HepG2 (cell line): ENCODE measurements at regions not wholly inside any gene's neighbourhood (a gene's known extent, or its start where the extent isn't known, plus 50 kb on each side); places are given as distances from the start of the nearest gene placed in this dataset.

Experiments used
- ATF2 ChIP-seq: sonication (generic); formaldehyde crosslinking; IDR thresholded peaks from 2 replicates; pipeline ENCODE4 v1.4.0; 2020; ENCODE audit warnings: missing genetic modification reagents
- CC2D1A ChIP-seq: sonication (generic); formaldehyde crosslinking; IDR thresholded peaks from 2 replicates; pipeline ENCODE4 v1.8.1; 2023; ENCODE audit warnings: mild to moderate bottlenecking, missing genetic modification reagents
- CEBPB ChIP-seq: IDR thresholded peaks from 2 replicates; pipeline ENCODE4 v1.6.1; 2011; ENCODE audit warnings: low read depth, low read length, improper control_type of control experiment, borderline replicate concordance
- EED ChIP-seq: sonication (generic); formaldehyde crosslinking; IDR thresholded peaks from 2 replicates; pipeline ENCODE4 v1.5.0; 2020; ENCODE audit warnings: mild to moderate bottlenecking, missing genetic modification reagents
- KDM2A ChIP-seq: sonication (generic); formaldehyde crosslinking; IDR thresholded peaks from 2 replicates; pipeline ENCODE4 v1.4.0; 2020; ENCODE audit warnings: low read depth, missing genetic modification reagents, borderline replicate concordance
- MXD1 ChIP-seq: sonication (generic); formaldehyde crosslinking; IDR thresholded peaks from 2 replicates; pipeline ENCODE4 v1.4.0; 2020; ENCODE audit warnings: mild to moderate bottlenecking, missing genetic modification reagents
- NCOA1 ChIP-seq: sonication (generic); formaldehyde crosslinking; IDR thresholded peaks from 2 replicates; pipeline ENCODE4 v1.9.0; 2021; ENCODE audit warnings: missing genetic modification reagents
- NFYC ChIP-seq: IDR thresholded peaks from 2 replicates; pipeline ENCODE4 v1.6.1; 2016; ENCODE audit warnings: missing genetic modification reagents, missing compliant biosample characterization
- SMARCC2 ChIP-seq: fragments of 450-650 bp; IDR thresholded peaks from 2 replicates; pipeline ENCODE4 v1.6.1; 2017; ENCODE audit warnings: antibody characterized with exemption, mild to moderate bottlenecking
- TEAD3 ChIP-seq: optimal IDR thresholded peaks from 2 replicates; pipeline ENCODE3; 2016; ENCODE audit warnings: borderline replicate concordance
- TFDP1 ChIP-seq: IDR thresholded peaks from 2 replicates; pipeline ENCODE4 v1.6.1; 2016; ENCODE audit warnings: missing compliant biosample characterization, missing genetic modification reagents, borderline replicate concordance
- TFE3 ChIP-seq: IDR thresholded peaks from 2 replicates; pipeline ENCODE4 v1.6.1; 2016
- TRAFD1 ChIP-seq: sonication (generic); formaldehyde crosslinking; IDR thresholded peaks from 2 replicates; pipeline ENCODE4 v1.5.1; 2020; ENCODE audit warnings: missing genetic modification reagents, mild to moderate bottlenecking, borderline replicate concordance
- ZBTB37 ChIP-seq: sonication (generic); formaldehyde crosslinking; IDR thresholded peaks from 2 replicates; pipeline ENCODE4 v1.4.0; 2020; ENCODE audit warnings: mild to moderate bottlenecking, missing genetic modification reagents
- ZNF512B ChIP-seq: sonication (generic); formaldehyde crosslinking; IDR thresholded peaks from 2 replicates; pipeline ENCODE4 v1.5.1; 2020; ENCODE audit warnings: missing genetic modification reagents, mild to moderate bottlenecking, borderline replicate concordance
- ZNF513 ChIP-seq: sonication (generic); formaldehyde crosslinking; conservative IDR thresholded peaks from 2 replicates; pipeline ENCODE4 v1.5.0; 2020; ENCODE audit warnings: missing genetic modification reagents

- no peak for TF ChIP-seq ZNF512B
- TF ChIP-seq NFYC (CRISPR knock-in tag), result no peak
- no peak for TF ChIP-seq ZNF513 (CRISPR knock-in tag)
- no peak for TF ChIP-seq TRAFD1 (CRISPR knock-in tag)
- TF ChIP-seq CEBPB, result peak; percentile 14; the same call in 1 of the 2 replicates
- no peak for TF ChIP-seq KDM2A (CRISPR knock-in tag)
- no peak for TF ChIP-seq MXD1 (CRISPR knock-in tag)
- TF ChIP-seq ZBTB37 (CRISPR knock-in tag), result no peak
- TF ChIP-seq TFE3, result peak; percentile 94
- TF ChIP-seq NCOA1 (CRISPR knock-in tag), result peak; percentile 22; the same call in 1 of the 2 replicates
- TF ChIP-seq SMARCC2, result 0 out of 2 replicates have a peak, but pooled peaks have one; percentile 20
- no peak for TF ChIP-seq CC2D1A (CRISPR knock-in tag)
- peak; percentile 43; the same call in 1 of the 2 replicates for TF ChIP-seq TFDP1 (CRISPR knock-in tag)
- peak; percentile 72 for TF ChIP-seq ATF2 (CRISPR knock-in tag)
- no peak; the same call in 1 of the 2 replicates for TF ChIP-seq EED (CRISPR knock-in tag)
- TF ChIP-seq TEAD3 (CRISPR knock-in tag), result peak; percentile 77
Observed at GRCh38 chr2:203650860-203651613, 55.4 kb upstream of the CD28 start (continued).
